ENCODE measurements at regions not wholly inside any gene's neighbourhood (a gene's known extent, or its start where the extent isn't known, plus 50 kb on each side); places are given as distances from the start of the nearest gene placed in this dataset.

- no peak for DNase-seq (ENCODE audit: low read depth)
These were observed 55.0 kb downstream of the GPR6 start for GRCh38 chr6:110033101-110033500.

- DNase-seq (ENCODE audit: low read depth): no peak
These were observed 55.9 kb downstream of the GPR6 start for GRCh38 chr6:110033749-110034666.

- no peak for DNase-seq (ENCODE audit: low read depth)
These were observed 56.5 kb downstream of the GPR6 start for GRCh38 chr6:110034667-110035036.

- no peak for DNase-seq (ENCODE audit: low read depth)
These were observed 57.2 kb downstream of the GPR6 start for GRCh38 chr6:110035321-110035720.

- no peak for DNase-seq (ENCODE audit: low read depth)
These were observed 58.5 kb downstream of the GPR6 start for GRCh38 chr6:110036408-110037302.

GRCh38 chr6:110037726-110038295 is 59.7 kb downstream of the GPR6 start:
- DNase-seq (ENCODE audit: low read depth): no peak

- peak; percentile 74 for DNase-seq (ENCODE audit: low read depth)
These were observed 61.4 kb downstream of the GPR6 start for GRCh38 chr6:110039364-110039980.

- peak; percentile 18 for DNase-seq (ENCODE audit: low read depth)
These were observed 61.9 kb downstream of the GPR6 start for GRCh38 chr6:110039981-110040383.

- DNase-seq (ENCODE audit: low read depth): no peak
These were observed 62.6 kb downstream of the GPR6 start for GRCh38 chr6:110040716-110041115.

- no peak for DNase-seq (ENCODE audit: low read depth)
These were observed 63.0 kb downstream of the GPR6 start for GRCh38 chr6:110041126-110041525.

- no peak for DNase-seq (ENCODE audit: low read depth)
These were observed 63.7 kb downstream of the GPR6 start for GRCh38 chr6:110041830-110042229.

GRCh38 chr6:110042670-110043296 is 64.7 kb downstream of the GPR6 start:
- DNase-seq (ENCODE audit: low read depth): no peak

- DNase-seq (ENCODE audit: low read depth): no peak
These were observed 65.4 kb downstream of the GPR6 start for GRCh38 chr6:110043366-110043994.

- no peak for DNase-seq (ENCODE audit: low read depth)
These were observed 66.0 kb downstream of the GPR6 start for GRCh38 chr6:110044096-110044495.

- no peak for DNase-seq (ENCODE audit: low read depth)
These were observed 66.5 kb downstream of the GPR6 start for GRCh38 chr6:110044622-110045021.

- DNase-seq (ENCODE audit: low read depth): no peak
These were observed 70.2 kb downstream of the GPR6 start for GRCh38 chr6:110048221-110048875.

GRCh38 chr6:110049696-110050439 is 71.8 kb downstream of the GPR6 start:
- DNase-seq (ENCODE audit: low read depth): no peak
